ENCODE measurements at regions not wholly inside any gene's neighbourhood (a gene's known extent, or its start where the extent isn't known, plus 50 kb on each side); places are given as distances from the start of the nearest gene placed in this dataset.

DNA sequence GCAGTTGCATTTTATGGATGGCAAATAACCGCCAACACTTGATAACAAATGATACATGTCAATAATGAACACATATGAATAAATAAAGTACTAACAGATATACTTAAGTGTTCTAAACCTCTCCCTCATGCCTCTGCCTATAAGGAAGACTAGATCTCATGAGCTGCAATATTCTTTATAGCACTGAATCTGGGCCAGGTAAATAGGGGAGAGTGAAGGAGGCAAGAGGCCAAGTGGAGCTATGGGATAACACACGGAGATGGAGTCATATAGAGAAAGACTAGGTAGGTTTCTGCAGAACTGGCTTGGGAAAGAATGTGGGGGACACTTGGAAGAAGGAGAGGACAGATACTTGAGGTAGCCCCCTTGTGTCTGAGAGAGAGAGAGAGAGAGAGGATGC, 354.2 kb upstream of the CFAP20DC start:
- no peak overlapping the region for H3K27ac ChIP-seq
- 93 to 97% methylated on average over 2 of the region's 2 CpGs for WGBS, 2 donors
- TF ChIP-seq POLR2AphosphoS5 (IDR thresholded peaks at IDR 0.05) (no peak), POLR2A (IDR thresholded peaks at IDR 0.05) (no peak), EP300 (IDR thresholded peaks at IDR 0.05) (no peak)
- TF ChIP-seq, protein P1, sequence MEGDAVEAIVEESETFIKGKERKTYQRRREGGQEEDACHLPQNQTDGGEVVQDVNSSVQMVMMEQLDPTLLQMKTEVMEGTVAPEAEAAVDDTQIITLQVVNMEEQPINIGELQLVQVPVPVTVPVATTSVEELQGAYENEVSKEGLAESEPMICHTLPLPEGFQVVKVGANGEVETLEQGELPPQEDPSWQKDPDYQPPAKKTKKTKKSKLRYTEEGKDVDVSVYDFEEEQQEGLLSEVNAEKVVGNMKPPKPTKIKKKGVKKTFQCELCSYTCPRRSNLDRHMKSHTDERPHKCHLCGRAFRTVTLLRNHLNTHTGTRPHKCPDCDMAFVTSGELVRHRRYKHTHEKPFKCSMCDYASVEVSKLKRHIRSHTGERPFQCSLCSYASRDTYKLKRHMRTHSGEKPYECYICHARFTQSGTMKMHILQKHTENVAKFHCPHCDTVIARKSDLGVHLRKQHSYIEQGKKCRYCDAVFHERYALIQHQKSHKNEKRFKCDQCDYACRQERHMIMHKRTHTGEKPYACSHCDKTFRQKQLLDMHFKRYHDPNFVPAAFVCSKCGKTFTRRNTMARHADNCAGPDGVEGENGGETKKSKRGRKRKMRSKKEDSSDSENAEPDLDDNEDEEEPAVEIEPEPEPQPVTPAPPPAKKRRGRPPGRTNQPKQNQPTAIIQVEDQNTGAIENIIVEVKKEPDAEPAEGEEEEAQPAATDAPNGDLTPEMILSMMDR (IDR thresholded peaks at IDR 0.05), result no peak
- no peak for ATAC-seq (ENCODE audit: low FRiP score in 2 of 2)
- no peak for DNase-seq
- no peaks in the 10 kb centered on the region for H3K27me3 ChIP-seq
- H3K9me3 ChIP-seq, result no peaks in the 10 kb centered on the region
- H3K4me3 ChIP-seq, result no peak overlapping the region
- H3K36me3 ChIP-seq, result no peaks in the 10 kb centered on the region
- H3K4me1 ChIP-seq, result peaks cover 0 to 7% (median 4%) of the 10 kb centered on the region in 4 donors

DNA sequence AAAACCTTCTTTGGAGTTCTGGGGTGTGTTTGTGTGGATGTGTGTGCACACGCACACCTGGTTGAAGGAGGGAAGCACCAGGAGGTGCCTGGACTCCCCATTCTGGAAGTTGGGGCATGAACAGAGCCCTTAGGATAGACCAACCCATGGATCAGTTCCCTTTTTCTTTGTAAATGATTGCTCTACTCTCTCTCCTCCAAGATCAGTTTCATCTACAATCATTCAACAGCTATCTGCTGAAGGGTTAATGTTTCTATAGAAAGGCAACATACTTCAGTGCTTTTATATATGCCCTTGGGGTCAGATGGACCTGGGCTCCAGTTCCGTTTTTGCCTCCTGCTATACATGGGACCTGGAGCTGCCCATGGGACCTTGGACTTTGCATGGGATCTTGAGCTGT, 352.1 kb upstream of the CFAP20DC start:
- no peak for DNase-seq

DNA sequence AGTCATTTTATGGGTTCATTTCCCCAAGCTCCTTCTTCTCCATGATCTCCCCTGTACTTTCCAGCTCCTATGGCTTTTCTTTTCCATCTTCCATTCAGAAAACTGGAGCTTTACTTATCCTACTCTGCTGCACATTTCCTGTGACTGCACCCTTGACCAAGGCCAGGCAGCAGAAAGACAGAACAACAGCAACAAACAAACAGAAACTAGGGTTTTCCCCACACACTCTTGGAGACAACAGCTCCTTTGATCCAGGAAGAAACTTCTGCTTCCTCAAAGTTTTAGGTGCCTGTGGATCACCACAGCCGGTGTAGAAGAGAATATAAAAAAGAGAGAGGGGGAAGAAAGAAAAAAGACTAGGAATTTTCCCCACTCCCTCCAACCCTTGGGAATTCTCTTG, 342.3 kb upstream of the CFAP20DC start:
- Histone ChIP-seq H3K9me3 (no peaks in the 10 kb centered on the region), H3K27me3 (no peaks in the 10 kb centered on the region), H3K36me3 (no peaks in the 10 kb centered on the region), H3K4me1 (no peaks in the 10 kb centered on the region), H3K4me3 (no peak overlapping the region), H3K27ac (no peak overlapping the region)
- no peak for DNase-seq
- 56 to 78% methylated on average over 1 of the region's 1 CpG for WGBS, 2 donors
- no peak for ATAC-seq (ENCODE audit: low FRiP score in 2 of 2)
- TF ChIP-seq POLR2AphosphoS5 (IDR thresholded peaks at IDR 0.05) (no peak), POLR2A (IDR thresholded peaks at IDR 0.05) (no peak), EP300 (IDR thresholded peaks at IDR 0.05) (no peak)
- TF ChIP-seq, protein P1 (IDR thresholded peaks at IDR 0.05), result no peak

More for the DNA sequence above, 352.1 kb upstream of the CFAP20DC start:
- Histone ChIP-seq H3K4me3 (no peak overlapping the region), H3K36me3 (no peaks in the 10 kb centered on the region), H3K9me3 (no peaks in the 10 kb centered on the region), H3K4me1 (no peaks in the 10 kb centered on the region), H3K27me3 (no peaks in the 10 kb centered on the region), H3K27ac (no peak overlapping the region)
- no peak for ATAC-seq (ENCODE audit: low FRiP score in 2 of 2)
- TF ChIP-seq EP300 (IDR thresholded peaks at IDR 0.05) (no peak), POLR2AphosphoS5 (IDR thresholded peaks at IDR 0.05) (no peak), POLR2A (IDR thresholded peaks at IDR 0.05) (no peak)
- TF ChIP-seq, protein P1 (IDR thresholded peaks at IDR 0.05), result no peak
- WGBS, 2 donors, result 80 to 83% methylated on average over 2 of the region's 2 CpGs

DNA sequence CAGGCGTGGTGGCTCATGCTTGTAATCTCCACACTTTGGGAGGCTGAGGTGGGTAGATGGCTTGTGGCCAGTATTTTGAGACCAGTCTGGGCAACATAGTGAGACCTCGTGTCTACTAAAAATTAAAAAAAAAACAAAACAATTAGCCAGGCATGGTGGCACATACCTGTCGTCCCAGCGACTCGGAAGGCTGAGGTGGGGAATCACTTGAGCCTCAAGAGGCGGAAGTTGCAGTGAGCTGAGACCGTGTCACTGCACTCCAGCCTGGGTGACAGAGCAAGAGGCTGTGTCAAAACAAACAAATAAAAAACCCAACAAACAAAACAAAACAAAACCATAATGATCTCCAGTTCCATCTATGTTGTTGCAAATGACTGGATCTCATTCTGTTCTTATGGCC, 341.3 kb upstream of the CFAP20DC start:
- DNase-seq (no peak), ATAC-seq (ENCODE audit: low FRiP score in 2 of 2) (no peak)
- no peak for TF ChIP-seq EP300 (IDR thresholded peaks at IDR 0.05)
- no peak for TF ChIP-seq POLR2AphosphoS5 (IDR thresholded peaks at IDR 0.05)
- TF ChIP-seq, protein P1 (IDR thresholded peaks at IDR 0.05), result no peak
- TF ChIP-seq POLR2A (IDR thresholded peaks at IDR 0.05), result no peak
- Histone ChIP-seq H3K36me3 (no peaks in the 10 kb centered on the region), H3K9me3 (no peaks in the 10 kb centered on the region), H3K27ac (no peak overlapping the region), H3K27me3 (no peaks in the 10 kb centered on the region), H3K4me3 (no peak overlapping the region), H3K4me1 (no peaks in the 10 kb centered on the region)
- 97% methylated on average over 7 of the region's 7 CpGs for WGBS, 2 donors

DNA sequence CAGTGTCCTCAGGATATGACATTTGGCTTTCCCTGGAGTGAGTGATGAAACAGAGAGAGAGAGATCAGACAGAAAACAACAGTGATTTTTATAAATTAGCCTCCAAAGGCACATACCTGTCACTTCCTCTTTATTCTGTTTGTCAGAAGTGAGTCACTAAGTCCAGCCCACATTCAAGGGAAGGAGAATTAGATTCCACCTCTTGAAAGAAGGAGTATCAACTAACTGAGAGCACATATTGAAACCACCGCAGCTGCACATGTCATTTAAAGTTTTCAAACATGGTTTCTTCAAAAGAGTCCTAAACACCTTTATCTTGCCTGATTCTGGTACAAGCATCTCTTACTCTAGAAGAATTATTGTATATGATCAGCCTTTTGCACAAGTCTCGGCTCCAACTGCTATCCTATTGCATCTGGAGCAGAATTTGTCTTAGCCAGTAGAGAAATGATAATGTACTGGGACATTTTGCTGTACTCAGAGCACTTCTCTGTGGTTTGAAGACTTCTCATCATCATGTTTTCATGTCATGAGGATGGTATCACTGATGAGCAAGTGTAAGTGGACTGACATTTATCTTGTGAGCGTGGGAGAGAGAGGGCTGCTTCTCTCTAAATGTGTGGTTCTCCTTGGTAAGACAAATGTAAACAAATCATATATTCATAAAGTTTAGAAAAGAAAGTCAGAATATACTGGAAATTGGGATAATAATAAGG, 338.9 kb upstream of the CFAP20DC start:
- Histone ChIP-seq H3K4me1 (no peaks in the 10 kb centered on the region), H3K27me3 (no peaks in the 10 kb centered on the region), H3K36me3 (no peaks in the 10 kb centered on the region), H3K4me3 (no peak overlapping the region), H3K9me3 (no peaks in the 10 kb centered on the region), H3K27ac (no peak overlapping the region)
- DNase-seq (no peak), ATAC-seq (ENCODE audit: low FRiP score in 2 of 2) (no peak)
- no peak for TF ChIP-seq POLR2A (IDR thresholded peaks at IDR 0.05)
- TF ChIP-seq EP300 (IDR thresholded peaks at IDR 0.05), result no peak
- no peak for TF ChIP-seq POLR2AphosphoS5 (IDR thresholded peaks at IDR 0.05)
- TF ChIP-seq, protein P1 (IDR thresholded peaks at IDR 0.05), result no peak
- 86 to 93% methylated on average over 3 of the region's 3 CpGs for WGBS, 2 donors
